Stomach (tissue), 4 donors: ENCODE measurements at regions not wholly inside any gene's neighbourhood (a gene's known extent, or its start where the extent isn't known, plus 50 kb on each side); places are given as distances from the start of the nearest gene placed in this dataset.

ENCODE experiments used
- EP300 ChIP-seq: sonication (generic); formaldehyde crosslinking; IDR thresholded peaks from one replicate; pipeline ENCODE4 v1.6.1; 2017; ENCODE audit warnings: antibody characterized with exemption
- POLR2A ChIP-seq, 4 donors: fragments of 450-650 bp; IDR thresholded peaks; one replicate each; pipeline ENCODE4 v1.6.1; 2016; ENCODE audit warnings: antibody characterized with exemption in 4 of 4, control low read depth in 2 of 4, mild to moderate bottlenecking in 1 of 4, moderate library complexity in 1 of 4
- POLR2AphosphoS5 ChIP-seq, 3 donors: sonication (generic); formaldehyde crosslinking; IDR thresholded peaks; one replicate each; pipeline ENCODE4 v1.6.1; 2016; ENCODE audit warnings: antibody characterized with exemption in 3 of 3
- TF ChIP-seq, protein P1 (sequence below), 7 experiments: fragments of 450-650 bp in 4 of 7; fragments of 200-600 bp in 3 of 7; sonication (generic) in 3 of 7; IDR thresholded peaks; one replicate each; pipeline ENCODE4 v1.5.1; 2016 to 2019; ENCODE audit warnings: antibody characterized with exemption in 7 of 7, control low read depth in 2 of 7, mild to moderate bottlenecking in 1 of 7

DNA sequence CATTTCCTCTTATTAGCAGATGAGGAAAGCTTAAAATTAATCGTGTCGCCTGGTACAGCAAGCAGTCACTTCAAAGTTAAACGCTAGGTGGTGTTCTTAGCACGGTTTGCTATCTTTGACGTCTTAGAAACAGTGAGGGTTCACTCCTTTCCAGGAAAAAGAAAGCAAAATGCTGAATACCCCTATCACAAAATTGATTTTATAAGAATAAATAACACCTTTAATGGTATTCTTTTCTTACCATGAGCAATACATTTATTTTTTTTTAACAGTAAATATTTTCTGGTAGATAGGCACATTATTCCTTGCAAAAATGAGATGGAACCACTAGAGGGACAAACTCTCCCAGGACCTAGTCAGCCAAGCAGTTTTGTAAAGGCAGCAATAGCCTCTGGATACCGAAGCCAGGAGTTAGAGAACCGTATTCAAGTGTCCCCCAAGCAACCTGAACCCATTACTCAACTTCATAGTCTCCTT lies 153.9 kb downstream of the KDR start:
- TF ChIP-seq, protein P1, sequence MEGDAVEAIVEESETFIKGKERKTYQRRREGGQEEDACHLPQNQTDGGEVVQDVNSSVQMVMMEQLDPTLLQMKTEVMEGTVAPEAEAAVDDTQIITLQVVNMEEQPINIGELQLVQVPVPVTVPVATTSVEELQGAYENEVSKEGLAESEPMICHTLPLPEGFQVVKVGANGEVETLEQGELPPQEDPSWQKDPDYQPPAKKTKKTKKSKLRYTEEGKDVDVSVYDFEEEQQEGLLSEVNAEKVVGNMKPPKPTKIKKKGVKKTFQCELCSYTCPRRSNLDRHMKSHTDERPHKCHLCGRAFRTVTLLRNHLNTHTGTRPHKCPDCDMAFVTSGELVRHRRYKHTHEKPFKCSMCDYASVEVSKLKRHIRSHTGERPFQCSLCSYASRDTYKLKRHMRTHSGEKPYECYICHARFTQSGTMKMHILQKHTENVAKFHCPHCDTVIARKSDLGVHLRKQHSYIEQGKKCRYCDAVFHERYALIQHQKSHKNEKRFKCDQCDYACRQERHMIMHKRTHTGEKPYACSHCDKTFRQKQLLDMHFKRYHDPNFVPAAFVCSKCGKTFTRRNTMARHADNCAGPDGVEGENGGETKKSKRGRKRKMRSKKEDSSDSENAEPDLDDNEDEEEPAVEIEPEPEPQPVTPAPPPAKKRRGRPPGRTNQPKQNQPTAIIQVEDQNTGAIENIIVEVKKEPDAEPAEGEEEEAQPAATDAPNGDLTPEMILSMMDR (IDR thresholded peaks at IDR 0.05) = peak in 5 of 7 experiments; percentile 34 to 73 (median 66)
- TF ChIP-seq EP300 = no peak
- TF ChIP-seq POLR2A (IDR thresholded peaks at IDR 0.05) = no peak
- TF ChIP-seq POLR2AphosphoS5 (IDR thresholded peaks at IDR 0.05) = no peak
